ENCODE measurements at regions not wholly inside any gene's neighbourhood (a gene's known extent, or its start where the extent isn't known, plus 50 kb on each side); places are given as distances from the start of the nearest gene placed in this dataset.

DNA sequence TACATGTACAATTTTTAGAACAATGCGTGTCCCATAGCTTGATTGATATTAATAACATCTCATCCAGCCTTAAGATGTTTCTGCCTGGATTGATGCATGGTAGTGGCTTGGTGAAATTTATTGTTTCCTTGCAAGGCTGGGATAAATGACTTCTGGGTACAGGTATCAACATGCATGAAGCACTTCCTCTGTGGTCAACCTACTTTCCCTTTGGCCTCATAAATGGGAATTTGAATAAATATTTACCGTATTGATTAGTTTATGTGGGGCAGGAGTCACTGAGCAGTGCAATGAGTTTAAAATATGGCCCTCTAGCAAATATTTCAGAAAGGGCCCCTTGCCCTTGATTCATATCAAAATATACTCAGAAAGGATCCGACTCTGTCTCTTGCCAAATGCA lies 83.9 kb upstream of the KCNE2 start:
- Mint-ChIP-seq H3K4me3 (no peak overlapping the region), H3K9me3 (ENCODE audit: insufficient read depth) (no peaks in the 10 kb centered on the region), H3K27ac (no peak overlapping the region), H3K27me3 (peaks cover 9% of the 10 kb centered on the region), H3K4me1 (no peaks in the 10 kb centered on the region)
- ChIA-PET POLR2A (no interaction called here), CTCF (no interaction called here)
- TF ChIP-seq, protein P1, sequence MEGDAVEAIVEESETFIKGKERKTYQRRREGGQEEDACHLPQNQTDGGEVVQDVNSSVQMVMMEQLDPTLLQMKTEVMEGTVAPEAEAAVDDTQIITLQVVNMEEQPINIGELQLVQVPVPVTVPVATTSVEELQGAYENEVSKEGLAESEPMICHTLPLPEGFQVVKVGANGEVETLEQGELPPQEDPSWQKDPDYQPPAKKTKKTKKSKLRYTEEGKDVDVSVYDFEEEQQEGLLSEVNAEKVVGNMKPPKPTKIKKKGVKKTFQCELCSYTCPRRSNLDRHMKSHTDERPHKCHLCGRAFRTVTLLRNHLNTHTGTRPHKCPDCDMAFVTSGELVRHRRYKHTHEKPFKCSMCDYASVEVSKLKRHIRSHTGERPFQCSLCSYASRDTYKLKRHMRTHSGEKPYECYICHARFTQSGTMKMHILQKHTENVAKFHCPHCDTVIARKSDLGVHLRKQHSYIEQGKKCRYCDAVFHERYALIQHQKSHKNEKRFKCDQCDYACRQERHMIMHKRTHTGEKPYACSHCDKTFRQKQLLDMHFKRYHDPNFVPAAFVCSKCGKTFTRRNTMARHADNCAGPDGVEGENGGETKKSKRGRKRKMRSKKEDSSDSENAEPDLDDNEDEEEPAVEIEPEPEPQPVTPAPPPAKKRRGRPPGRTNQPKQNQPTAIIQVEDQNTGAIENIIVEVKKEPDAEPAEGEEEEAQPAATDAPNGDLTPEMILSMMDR (IDR thresholded peaks at IDR 0.05): no peak
- no peak for TF ChIP-seq EZH2 (IDR thresholded peaks at IDR 0.05; ENCODE audit: borderline replicate concordance, insufficient read depth, low read depth, low read length, poor library complexity, severe bottlenecking)
- H3K36me3 ChIP-seq (replicated peaks in 1 of 2; ENCODE audit: control extremely low read depth in 1 of 2, control insufficient read depth in 1 of 2, extremely low read depth in 1 of 2, insufficient read depth in 2 of 2, low read length in 1 of 2): no peaks in the 10 kb centered on the region
- no peaks in the 10 kb centered on the region for H3K4me1 ChIP-seq (ENCODE audit: control insufficient read depth in 2 of 2, insufficient read depth in 2 of 2, low read length in 2 of 2)
- H3K27me3 ChIP-seq (replicated peaks in 1 of 4; ENCODE audit: control extremely low read depth in 1 of 4, control insufficient read depth in 3 of 4, insufficient read depth in 4 of 4, low read length in 3 of 4): no peaks in the 10 kb centered on the region
- H3K9ac ChIP-seq (ENCODE audit: low read length): no peak overlapping the region
- DNase-seq (no peak), ATAC-seq (ENCODE audit: low read depth) (no peak)
- no peak overlapping the region for H3K27ac ChIP-seq (ENCODE audit: low read length in 2 of 2)
- no peaks in the 10 kb centered on the region for H3K9me3 ChIP-seq (ENCODE audit: control extremely low read depth in 1 of 3, control insufficient read depth in 2 of 3, insufficient read depth in 1 of 3, low read length in 2 of 3)
- 100% methylated on average over 1 of the region's 3 CpGs for WGBS (ENCODE audit: insufficient coverage)
- H4K20me1 ChIP-seq (ENCODE audit: control insufficient read depth, insufficient read depth, low read length, poor library complexity, severe bottlenecking): no peaks in the 10 kb centered on the region
- H3K4me2 ChIP-seq (replicated peaks; ENCODE audit: low read depth, low read length, poor library complexity, severe bottlenecking): no peak overlapping the region
- no peak overlapping the region for H3K4me3 ChIP-seq (ENCODE audit: control extremely low read depth in 1 of 5, extremely low read depth in 1 of 5, insufficient read depth in 1 of 5, low read depth in 2 of 5, low read length in 4 of 5)
- H3K79me2 ChIP-seq (ENCODE audit: control insufficient read depth, insufficient read depth, low read length): no peaks in the 10 kb centered on the region
- intact Hi-C loops (cut with micrococcal nuclease): no loop called here
- H2AFZ ChIP-seq (ENCODE audit: insufficient read depth, low read depth, low read length, poor library complexity, severe bottlenecking): no peak overlapping the region

DNA sequence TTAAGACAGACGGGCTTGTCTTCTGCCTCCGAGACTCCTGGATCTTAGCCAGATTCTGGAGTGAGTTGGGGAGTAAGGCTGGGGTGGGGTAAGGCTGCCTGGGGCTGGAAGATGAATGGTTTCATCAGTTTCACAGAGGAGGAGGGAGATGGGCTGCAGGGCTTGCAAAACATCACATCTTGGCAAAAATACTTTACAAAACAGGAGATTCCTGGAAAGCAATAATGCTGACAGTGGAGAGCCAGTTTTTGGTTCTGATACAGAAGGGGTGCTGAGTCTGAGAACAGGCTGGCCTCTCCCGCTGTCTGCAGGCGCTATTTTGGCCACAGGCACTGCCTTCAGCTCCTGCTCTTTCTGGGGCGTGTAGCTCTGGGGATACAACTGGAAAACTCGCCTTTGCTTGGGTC lies 83.4 kb upstream of the KCNE2 start:
- Histone ChIP-seq H3K9ac (ENCODE audit: low read length) (no peak overlapping the region), H3K4me2 (replicated peaks; ENCODE audit: low read depth, low read length, poor library complexity, severe bottlenecking) (no peak overlapping the region), H3K36me3 (replicated peaks in 1 of 2; ENCODE audit: control extremely low read depth in 1 of 2, control insufficient read depth in 1 of 2, extremely low read depth in 1 of 2, insufficient read depth in 2 of 2, low read length in 1 of 2) (no peaks in the 10 kb centered on the region), H3K4me3 (ENCODE audit: control extremely low read depth in 1 of 5, extremely low read depth in 1 of 5, insufficient read depth in 1 of 5, low read depth in 2 of 5, low read length in 4 of 5) (no peak overlapping the region), H3K9me3 (ENCODE audit: control extremely low read depth in 1 of 3, control insufficient read depth in 2 of 3, insufficient read depth in 1 of 3, low read length in 2 of 3) (no peaks in the 10 kb centered on the region), H2AFZ (ENCODE audit: insufficient read depth, low read depth, low read length, poor library complexity, severe bottlenecking) (no peak overlapping the region), H3K27me3 (replicated peaks in 1 of 4; ENCODE audit: control extremely low read depth in 1 of 4, control insufficient read depth in 3 of 4, insufficient read depth in 4 of 4, low read length in 3 of 4) (no peaks in the 10 kb centered on the region), H3K79me2 (ENCODE audit: control insufficient read depth, insufficient read depth, low read length) (no peaks in the 10 kb centered on the region), H3K4me1 (ENCODE audit: control insufficient read depth in 2 of 2, insufficient read depth in 2 of 2, low read length in 2 of 2) (no peaks in the 10 kb centered on the region), H3K27ac (ENCODE audit: low read length in 2 of 2) (no peak overlapping the region), H4K20me1 (ENCODE audit: control insufficient read depth, insufficient read depth, low read length, poor library complexity, severe bottlenecking) (no peaks in the 10 kb centered on the region)
- Mint-ChIP-seq H3K4me1 (no peaks in the 10 kb centered on the region), H3K27ac (no peak overlapping the region), H3K9me3 (ENCODE audit: insufficient read depth) (no peaks in the 10 kb centered on the region), H3K4me3 (no peak overlapping the region), H3K27me3 (peaks cover 9% of the 10 kb centered on the region)
- intact Hi-C loops (cut with micrococcal nuclease): no loop called here
- ATAC-seq (ENCODE audit: low read depth): no peak
- 88% methylated on average over 4 of the region's 6 CpGs for WGBS (ENCODE audit: insufficient coverage)
- TF ChIP-seq, protein P1 (IDR thresholded peaks at IDR 0.05): no peak
- no peak for TF ChIP-seq EZH2 (IDR thresholded peaks at IDR 0.05; ENCODE audit: borderline replicate concordance, insufficient read depth, low read depth, low read length, poor library complexity, severe bottlenecking)
- DNase-seq: no peak
- ChIA-PET POLR2A (no interaction called here), CTCF (no interaction called here)

Measured in B cell (primary cell).